Ovary (tissue), 3 donors: ENCODE measurements at regions not wholly inside any gene's neighbourhood (a gene's known extent, or its start where the extent isn't known, plus 50 kb on each side); places are given as distances from the start of the nearest gene placed in this dataset.

Experiments used
- POLR2A ChIP-seq: fragments of 450-650 bp; IDR thresholded peaks from one replicate; pipeline ENCODE4 v1.6.1; 2017; ENCODE audit warnings: antibody characterized with exemption, mild to moderate bottlenecking, moderate library complexity
- TF ChIP-seq, protein P1 (sequence below), 3 donors: fragments of 450-650 bp in 2 of 3; fragments of 200-600 bp in 1 of 3; IDR thresholded peaks; one replicate each; pipeline versions ENCODE4 v1.5.1 to v1.8.0; 2016 to 2022; ENCODE audit warnings: antibody characterized with exemption in 3 of 3, mild to moderate bottlenecking in 1 of 3
- donor health status: DM: no; HTN: no; CAD: no.

DNA sequence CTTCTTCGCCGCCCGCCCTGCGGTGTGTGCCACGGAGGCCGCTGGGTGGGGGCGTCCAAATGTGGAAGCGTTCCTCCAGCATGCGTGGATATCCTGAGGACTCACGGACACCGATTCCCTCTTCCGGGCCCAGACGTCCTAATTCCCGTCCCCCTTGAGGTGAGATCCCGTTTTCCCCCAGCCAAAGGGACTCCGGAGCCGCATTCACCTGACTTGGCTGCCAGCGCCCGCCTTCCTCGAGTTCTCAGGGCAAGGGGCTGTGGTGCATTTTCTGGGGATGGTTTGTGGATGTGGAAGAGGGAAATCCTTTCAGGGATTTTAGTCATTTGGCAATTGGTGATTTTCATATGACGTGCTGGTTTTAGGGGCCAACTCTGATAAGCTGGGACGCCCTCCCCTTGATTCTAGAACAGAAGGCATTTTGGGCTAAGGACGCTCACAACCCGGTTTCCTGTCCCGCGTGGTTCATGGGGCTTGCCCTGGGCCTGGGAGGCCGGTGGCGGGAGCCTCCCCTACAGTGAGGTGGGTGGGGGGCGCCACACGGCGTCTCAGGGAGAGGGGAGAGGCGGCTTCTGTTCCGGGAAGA lies 165.4 kb downstream of the ACTR3B start:
- TF ChIP-seq POLR2A: no peak
- TF ChIP-seq, protein P1, sequence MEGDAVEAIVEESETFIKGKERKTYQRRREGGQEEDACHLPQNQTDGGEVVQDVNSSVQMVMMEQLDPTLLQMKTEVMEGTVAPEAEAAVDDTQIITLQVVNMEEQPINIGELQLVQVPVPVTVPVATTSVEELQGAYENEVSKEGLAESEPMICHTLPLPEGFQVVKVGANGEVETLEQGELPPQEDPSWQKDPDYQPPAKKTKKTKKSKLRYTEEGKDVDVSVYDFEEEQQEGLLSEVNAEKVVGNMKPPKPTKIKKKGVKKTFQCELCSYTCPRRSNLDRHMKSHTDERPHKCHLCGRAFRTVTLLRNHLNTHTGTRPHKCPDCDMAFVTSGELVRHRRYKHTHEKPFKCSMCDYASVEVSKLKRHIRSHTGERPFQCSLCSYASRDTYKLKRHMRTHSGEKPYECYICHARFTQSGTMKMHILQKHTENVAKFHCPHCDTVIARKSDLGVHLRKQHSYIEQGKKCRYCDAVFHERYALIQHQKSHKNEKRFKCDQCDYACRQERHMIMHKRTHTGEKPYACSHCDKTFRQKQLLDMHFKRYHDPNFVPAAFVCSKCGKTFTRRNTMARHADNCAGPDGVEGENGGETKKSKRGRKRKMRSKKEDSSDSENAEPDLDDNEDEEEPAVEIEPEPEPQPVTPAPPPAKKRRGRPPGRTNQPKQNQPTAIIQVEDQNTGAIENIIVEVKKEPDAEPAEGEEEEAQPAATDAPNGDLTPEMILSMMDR (IDR thresholded peaks at IDR 0.05): no peak
